GM12874 (cell line): ENCODE measurements at regions not wholly inside any gene's neighbourhood (a gene's known extent, or its start where the extent isn't known, plus 50 kb on each side); places are given as distances from the start of the nearest gene placed in this dataset.

Experiments used
- TF ChIP-seq, protein P1 (sequence below): IDR thresholded peaks from 2 replicates; pipeline ENCODE4 v1.5.1; 2011; ENCODE audit warnings: low read depth, mild to moderate bottlenecking, control low read depth, low read length, moderate library complexity; ENCODE audit not compliant: insufficient read depth

DNA sequence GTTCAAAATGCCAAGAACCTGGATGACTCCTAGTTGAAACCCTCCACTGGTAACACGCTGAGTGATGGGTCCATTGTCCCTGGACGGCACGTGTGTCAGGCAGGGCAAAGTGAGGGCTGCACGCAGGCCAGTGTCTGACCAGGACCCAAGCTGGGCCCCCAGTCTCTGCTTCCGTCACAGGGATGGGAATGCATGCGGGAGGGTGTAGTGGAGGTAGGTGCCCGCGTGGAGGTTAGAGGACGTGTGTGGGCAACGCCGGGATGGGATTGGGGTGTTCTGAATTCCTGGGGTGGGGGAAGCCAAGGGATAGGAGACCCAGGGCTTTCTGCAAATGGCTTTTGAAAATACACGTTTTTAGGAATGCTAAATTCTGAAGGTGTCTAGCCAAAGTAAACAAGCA is 943.3 kb downstream of the BRD1 start:
- TF ChIP-seq, protein P1, sequence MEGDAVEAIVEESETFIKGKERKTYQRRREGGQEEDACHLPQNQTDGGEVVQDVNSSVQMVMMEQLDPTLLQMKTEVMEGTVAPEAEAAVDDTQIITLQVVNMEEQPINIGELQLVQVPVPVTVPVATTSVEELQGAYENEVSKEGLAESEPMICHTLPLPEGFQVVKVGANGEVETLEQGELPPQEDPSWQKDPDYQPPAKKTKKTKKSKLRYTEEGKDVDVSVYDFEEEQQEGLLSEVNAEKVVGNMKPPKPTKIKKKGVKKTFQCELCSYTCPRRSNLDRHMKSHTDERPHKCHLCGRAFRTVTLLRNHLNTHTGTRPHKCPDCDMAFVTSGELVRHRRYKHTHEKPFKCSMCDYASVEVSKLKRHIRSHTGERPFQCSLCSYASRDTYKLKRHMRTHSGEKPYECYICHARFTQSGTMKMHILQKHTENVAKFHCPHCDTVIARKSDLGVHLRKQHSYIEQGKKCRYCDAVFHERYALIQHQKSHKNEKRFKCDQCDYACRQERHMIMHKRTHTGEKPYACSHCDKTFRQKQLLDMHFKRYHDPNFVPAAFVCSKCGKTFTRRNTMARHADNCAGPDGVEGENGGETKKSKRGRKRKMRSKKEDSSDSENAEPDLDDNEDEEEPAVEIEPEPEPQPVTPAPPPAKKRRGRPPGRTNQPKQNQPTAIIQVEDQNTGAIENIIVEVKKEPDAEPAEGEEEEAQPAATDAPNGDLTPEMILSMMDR, result no peak

DNA sequence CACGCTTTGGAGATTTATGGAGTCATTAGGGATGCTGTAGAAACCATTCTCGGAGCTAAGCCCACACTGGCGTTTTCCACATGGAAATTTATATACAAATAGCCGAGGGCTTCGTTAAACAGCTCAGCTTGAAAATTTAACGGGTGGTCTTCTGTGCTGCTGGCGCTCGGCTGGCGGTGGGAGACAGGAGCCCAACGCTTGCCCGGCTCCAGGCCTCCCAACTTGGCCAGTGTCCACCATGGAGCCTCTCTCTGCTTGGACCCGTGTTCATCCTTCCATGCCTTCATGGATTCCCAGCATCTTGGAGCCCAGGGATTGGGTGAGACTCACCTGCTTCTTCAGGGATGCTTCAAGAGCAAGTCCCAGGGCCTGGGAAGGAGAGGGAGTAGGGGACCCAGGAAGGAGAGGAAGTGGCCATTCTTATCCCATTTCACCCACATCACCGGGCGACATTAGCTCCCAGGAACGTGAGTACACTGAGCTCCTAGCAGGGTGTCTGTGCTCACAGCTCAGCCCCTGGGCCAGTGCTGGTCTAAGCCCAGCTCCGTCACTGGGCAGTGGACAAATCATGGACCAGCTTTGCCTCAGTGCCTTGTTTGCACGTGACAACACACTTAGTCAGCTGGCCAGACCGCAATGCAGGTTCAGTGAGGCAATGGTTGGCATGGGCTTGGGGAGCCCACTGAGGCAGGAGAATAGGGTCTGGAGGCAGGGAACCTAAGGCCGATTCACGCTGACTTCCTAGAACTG is 944.3 kb downstream of the BRD1 start:
- TF ChIP-seq, protein P1, result no peak

DNA sequence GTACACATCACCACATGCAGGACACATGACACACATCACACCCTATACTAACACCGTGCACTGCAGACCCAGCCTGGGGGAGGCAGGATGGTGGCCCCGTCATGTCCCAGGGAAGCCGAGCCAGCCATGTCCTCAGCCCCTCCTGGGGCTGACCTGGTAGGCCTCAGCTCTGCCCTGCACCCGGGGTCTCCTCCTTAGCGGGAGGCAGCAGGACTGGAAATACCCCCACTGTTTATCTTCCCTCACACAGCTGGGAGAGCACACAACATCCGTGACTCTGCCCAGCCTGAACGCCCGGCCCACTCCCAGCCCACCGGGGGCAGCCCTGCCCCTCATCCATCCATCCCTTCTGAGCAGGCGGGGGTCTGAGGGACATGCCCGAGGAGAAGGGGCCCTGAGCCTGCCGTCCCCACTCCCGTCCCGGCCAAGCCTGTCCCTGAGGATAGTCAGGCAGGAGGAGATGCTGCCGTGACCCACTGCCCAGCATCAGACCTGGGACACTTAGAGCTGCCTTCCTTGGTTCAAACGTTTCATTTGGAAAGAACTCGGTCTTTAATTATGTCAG is 945.0 kb downstream of the BRD1 start:
- TF ChIP-seq, protein P1, result no peak

DNA sequence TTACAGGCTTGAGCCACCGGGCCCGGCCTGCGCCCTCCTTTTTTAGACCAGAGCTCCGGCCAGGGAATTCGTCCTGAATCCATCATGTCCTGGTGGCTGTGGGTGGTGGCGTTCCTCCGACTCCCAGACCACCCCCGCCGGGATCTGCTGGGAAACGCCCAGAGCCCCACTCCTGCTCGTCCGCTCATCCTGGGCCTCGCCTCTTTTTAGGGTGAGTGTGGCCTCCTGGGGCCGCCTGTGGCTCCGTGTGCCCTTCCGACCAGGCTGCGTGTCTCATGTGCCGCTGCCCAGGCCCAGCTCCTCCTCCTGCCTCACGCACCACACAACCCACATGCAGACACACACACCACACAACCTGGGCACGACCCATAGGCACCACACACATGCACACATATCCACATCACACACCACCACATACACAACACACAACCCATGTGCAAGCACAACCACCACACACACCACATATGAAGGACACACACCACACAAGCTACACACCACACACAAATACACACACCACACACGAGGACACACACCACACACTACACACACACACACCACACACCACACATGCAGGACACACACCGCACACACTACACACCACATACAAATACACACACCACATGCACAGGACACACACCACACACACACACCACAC is 946.2 kb downstream of the BRD1 start:
- TF ChIP-seq, protein P1, result no peak

DNA sequence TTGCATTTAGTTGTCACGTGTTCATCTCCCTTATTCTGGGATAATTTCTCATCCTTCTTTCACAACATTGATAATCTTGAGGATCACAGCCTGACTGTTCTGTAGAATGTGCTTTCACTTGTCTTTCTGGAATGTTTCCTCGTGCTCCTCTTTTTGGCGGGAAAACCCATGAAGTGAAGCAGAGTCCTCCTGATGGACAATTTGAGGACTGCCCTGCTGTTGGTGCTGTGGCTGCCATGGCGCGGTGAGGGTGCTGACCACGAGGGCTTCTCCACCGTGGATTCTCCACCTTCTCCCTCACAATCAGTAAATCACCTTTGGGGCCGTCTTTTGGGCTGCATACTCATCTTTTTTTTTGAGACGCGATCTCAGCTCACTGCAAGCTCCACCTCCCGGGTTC is 946.9 kb downstream of the BRD1 start:
- TF ChIP-seq, protein P1, result no peak

DNA sequence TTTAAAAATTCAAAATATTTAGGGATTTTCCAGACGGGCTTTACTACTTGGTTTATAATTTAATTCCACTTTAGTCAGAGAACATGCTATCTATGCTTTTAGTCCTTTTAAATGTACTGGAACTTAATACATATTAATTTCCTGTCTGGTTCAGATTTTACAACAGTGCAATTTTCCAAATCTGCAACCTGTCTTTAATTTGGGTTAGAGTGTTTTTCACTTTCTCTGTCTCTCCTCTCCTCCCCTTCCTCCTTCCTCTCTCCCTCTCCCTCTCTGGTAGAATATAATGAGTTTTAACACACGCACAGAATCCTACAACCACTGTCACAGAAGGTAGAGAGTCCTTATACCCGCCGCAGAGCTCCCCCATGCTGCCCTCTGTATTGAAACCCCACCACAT is 950.7 kb downstream of the BRD1 start:
- TF ChIP-seq, protein P1, result no peak

DNA sequence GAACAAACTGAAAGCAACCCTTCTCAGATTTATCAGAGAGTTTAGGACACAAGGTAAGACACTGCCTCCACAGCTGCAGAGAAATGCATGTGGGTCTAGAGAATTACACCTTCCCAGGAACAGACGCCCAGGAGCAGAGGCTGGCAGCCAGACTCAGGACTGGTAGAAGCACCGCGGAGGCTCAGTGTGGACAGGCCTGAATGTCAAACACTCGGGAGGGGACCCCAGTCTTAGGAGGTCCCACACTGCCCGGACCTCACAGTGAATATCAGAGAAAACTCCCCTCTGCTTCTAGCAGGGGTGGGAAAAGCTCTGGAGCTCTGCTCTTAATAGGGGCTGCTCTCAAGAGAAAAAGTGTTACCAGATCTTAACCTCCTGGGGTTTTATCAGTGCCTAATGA is 952.7 kb downstream of the BRD1 start:
- TF ChIP-seq, protein P1, result no peak
